NCI-H2029 treated with DMSO at 0.1 percent for 48 hours (cell line): ENCODE measurements at regions not wholly inside any gene's neighbourhood (a gene's known extent, or its start where the extent isn't known, plus 50 kb on each side); places are given as distances from the start of the nearest gene placed in this dataset.
"Not testable (repeated sequence)": the region's sequence is repeated elsewhere in the genome, so short reads cannot be mapped to it uniquely, and the experiment has no call there.

Source experiments
- DNase-seq: peaks from one replicate; lab custom pipeline; 2025; lab: John Stamatoyannopoulos, UW

DNA sequence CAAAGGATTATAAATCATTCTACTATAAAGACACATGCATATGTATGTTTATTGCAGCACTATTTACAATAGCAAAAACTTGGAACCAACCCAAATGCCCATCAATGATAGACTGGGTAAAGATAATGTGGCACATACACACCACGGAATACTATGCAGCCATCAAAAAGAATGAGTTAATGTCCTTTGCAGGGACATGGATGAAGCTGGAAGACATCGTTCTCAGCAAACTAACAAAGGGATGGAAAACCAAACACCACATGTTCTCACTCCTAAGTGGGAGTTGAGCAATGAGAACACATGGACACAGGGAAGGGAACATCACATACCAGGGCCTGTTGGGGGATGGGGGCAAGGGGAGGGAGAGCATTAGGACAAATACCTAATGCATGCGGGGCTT lies 133.2 kb downstream of the ATXN3L start:
- not testable (repeated sequence) for DNase-seq

DNA sequence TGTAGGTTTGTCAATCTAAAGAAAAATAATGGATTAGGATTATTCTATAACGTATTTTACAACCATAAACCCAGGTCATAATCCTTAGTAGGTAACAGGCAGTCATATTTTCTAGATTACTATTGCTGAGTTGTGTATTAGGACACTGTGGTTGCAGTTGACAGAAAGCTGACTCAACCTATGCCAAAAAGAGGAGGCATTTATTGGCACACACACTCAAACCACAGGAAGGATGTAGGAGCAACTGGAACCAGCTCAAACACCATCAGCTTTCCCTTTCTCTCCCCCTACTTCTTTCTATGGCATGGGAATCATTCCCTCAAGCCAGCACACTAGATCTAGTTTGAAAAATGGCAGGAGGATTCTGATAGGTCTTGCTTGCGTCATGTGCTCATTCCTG lies 136.4 kb upstream of the FAM9C start:
- DNase-seq = no peak

GRCh38 chrX:13179586-13179985 lies 135.2 kb upstream of the FAM9C start:
- no peak for DNase-seq

- DNase-seq = no peak
Measured at GRCh38 chrX:13179100-13179499, 134.7 kb upstream of the FAM9C start.

DNA sequence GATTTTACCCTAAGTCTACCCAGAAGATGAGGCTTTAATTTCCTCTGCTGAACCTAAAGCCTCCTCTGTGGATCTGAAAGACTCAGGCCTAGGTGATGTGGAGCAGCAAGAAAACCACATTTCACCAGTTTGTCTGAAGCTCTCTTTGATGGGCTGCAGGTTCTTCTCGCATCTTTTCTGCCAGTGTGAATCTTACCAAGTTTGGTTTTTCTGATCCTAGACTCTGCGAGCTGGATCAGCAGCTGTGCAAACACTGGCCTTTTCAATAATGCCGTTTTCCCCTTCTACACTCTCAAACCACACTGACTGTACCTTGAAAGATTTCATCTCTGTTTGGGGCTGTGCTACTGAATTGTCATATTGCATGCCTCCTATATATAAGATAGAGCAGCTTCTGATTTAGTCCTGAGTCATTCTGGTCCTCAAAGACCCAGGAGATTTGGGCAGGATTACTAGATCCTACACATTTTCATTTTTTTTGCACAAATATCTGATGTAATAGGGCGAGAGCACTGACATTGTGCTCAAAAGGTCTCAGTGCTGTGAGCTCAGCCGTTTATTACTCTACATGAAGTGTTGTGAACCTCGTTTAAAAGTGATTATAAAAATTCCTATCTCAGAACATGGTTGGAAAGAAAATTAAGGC lies 133.6 kb upstream of the FAM9C start:
- DNase-seq = no peak

DNA sequence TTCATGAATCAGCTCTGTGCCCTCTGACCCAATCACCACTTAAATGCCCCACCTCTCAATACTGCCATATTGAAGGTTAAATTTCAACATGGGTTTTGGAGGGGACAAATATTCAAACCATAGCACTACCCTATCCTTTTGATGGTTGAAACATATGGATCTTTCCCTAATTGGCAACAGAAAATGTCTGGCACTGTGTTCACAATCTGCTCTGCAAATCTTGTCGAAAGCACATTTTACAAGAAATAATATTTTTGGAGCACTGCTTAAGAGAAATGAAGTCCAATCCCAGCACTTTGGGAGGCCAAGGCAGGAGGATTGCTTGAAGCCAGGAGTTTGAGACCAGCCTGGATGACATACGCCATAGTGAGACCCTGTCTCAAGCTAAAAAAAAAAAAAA lies 130.6 kb upstream of the FAM9C start:
- no peak for DNase-seq

GRCh38 chrX:13170966-13171558 lies 126.6 kb upstream of the FAM9C start:
- no peak for DNase-seq

DNA sequence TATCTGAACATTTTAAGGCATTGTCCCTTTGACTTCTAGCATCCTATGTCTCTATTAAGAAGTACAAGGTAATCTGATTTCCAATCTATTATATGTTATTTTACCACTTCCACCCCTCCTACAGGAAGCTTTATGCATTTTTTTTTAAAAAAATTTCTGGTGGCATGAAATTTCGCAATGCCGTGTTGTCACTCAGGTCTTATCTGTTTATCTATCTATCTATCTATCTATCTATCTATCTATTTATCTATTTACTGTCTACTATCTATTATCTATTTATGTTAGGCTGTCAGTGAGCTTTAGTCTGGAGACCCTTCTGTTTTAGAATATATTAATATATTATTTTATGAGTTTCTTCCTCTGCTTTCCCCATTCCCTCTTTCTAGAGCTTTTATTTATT lies 125.3 kb upstream of the FAM9C start:
- no peak for DNase-seq

GRCh38 chrX:13168269-13168668 lies 123.8 kb upstream of the FAM9C start:
- DNase-seq = no peak

DNA sequence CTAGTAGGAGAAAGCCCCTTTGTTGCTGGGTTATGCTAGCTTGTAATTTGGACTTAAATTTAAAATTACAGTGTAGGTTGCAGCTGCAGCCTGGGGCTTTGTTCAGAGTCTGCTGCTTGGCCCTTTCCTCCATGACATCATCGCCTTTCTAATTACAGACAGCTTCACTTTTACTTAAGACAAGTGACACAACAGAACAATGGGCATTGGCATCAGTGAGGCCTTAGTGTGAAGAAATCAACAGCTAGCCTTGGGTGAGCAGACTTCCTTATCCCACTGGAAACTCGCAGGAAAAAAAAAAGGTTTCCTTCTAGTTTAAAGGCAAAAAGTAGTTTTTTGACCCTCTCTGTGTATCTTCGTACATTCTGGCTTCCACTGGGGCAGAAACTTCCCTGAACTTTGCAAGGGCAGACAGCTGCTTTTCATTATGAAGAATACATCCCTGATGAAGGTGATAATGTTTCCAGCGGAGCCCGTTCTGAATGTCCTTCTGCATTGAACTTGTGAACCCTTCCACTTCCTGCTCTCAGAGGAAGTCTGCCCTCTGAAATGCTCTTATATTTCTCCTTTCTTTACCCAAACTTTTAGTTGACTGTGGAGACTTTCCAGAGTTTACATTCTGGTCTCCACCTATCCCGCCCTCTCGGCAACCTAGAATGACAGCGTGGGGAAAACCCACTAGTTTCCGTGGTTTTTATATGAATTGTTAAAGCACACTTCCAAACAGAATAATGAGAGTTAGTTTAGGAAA lies 123.2 kb upstream of the FAM9C start:
- DNase-seq = no peak

GRCh38 chrX:13165266-13166189 lies 121.1 kb upstream of the FAM9C start:
- peak; percentile 8 for DNase-seq

- no peak for DNase-seq
Measured at GRCh38 chrX:13164611-13165010, 120.2 kb upstream of the FAM9C start.

GRCh38 chrX:13162772-13163410 lies 118.5 kb upstream of the FAM9C start:
- no peak for DNase-seq

DNA sequence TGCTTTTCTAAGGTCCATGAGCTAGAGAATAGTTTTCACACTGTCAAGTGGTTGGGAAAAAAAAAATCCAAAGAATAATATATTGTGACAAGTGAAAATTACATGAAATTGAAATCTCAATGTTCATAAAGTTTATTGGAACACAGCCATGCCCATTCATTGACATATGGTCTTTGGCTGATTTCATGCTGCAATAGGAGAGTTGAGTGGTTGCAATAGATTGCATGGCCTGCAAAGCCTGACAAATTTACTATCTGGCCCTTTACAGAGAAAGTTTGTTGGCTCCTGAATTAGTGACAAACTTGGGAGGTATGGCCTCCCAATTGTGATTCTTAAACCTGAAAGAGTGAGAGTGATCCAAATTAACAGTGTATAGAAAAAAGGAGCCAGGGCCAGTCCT lies 115.5 kb upstream of the FAM9C start:
- no peak for DNase-seq

DNA sequence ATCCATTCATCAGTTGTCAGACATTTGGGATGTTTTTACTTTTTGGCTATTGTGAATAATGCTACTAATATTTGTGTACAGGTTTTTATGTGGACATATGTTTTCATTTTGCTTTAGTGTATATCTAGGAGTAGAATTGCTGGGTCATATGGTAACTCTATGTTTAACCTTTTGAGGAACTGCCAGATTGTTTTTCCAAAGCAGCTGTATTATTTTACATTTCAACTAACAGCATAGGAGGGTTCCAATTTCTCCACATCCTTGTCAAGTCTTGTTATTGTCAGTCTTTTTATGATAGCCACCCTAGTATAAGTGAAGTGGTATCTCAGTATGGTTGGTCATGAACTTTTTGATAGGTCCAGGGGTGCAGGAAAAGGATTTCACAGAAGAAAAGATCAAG lies 114.5 kb upstream of the FAM9C start:
- no peak for DNase-seq

DNA sequence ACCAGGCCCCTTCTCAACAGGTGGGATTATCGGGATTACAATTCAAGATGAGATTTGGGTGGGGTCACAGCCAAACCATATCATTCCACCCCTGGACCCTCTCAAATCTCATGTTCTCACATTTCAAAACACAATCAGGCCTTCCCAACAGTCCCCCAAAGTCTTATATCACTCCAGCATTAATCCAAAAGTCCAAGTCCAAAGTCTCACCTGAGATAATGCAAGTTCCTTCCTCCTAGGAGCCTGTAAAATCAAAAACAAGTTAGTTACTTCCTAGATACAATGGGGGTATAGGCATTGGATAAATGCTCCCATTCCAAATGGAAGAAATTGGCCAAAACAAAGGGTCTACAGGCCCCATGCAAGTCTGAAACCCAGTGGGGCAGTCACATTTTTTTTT lies 111.1 kb upstream of the FAM9C start:
- DNase-seq = not testable (repeated sequence)

DNA sequence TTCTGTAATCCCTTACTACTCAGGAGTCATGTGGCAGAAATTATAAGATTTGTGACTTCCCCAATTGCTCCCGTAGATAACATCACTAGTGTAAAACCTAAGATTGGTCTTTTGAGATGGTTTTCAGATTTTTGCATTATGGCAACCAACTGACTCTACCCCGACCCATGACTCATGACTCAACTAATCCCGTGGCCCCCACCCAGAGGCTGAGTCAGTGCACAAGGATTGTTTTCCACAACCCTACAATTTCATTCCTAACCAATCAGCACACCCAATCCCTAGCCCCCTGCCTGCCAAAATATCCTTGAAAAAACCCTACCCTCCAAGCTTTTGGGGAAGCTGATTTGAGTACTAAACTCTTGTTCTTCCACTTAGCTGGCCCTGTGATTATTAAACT lies 109.4 kb upstream of the FAM9C start:
- DNase-seq = no peak

GRCh38 chrX:13152518-13153185 lies 108.2 kb upstream of the FAM9C start:
- DNase-seq = no peak

DNA sequence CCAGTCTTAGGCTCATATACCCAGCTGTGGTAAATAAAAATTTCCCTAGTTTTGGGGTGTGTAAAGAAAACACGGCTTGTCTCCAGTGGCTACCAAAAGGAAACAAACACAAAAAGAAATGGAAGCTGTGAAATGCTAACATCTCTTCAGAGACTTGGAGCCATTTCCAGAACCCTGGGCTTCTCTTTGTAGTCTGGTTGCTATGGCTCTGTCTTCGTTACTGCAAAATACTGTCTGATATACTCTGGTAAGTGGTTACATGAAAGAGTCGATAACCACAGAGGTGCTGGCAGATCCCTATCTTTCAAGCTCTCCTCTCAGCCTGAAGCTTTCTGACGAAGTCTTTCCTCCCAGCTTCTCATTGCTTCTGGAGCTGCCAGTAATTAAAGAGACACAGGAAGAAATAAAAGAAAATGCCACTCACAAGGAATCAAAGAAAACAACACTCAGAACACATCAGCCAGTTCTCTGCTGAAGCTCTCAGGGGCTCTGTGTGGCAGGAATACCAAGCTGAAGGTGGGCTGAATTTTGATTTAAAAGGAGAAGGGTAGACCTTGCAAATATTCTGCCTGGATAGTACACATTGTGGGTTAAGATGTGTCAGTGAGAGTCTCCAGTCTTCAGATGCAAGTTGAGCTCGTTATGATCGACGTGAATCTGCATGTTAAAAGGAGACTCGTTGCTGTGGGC lies 107.6 kb upstream of the FAM9C start:
- no peak for DNase-seq

- DNase-seq = no peak
Measured at GRCh38 chrX:13149702-13150350, 105.4 kb upstream of the FAM9C start.
